Hematopoietic multipotent progenitor cell treated with erythropoietin and hydrocortisone succinate and interleukin-3 and kit ligand, for 8 days (in vitro differentiated cells): ENCODE measurements at regions not wholly inside any gene's neighbourhood (a gene's known extent, or its start where the extent isn't known, plus 50 kb on each side); places are given as distances from the start of the nearest gene placed in this dataset.

ENCODE experiments used
- DNase-seq: peaks from one replicate; pipeline ENCODE4 v3.0.0-alpha.2; 2015

DNA sequence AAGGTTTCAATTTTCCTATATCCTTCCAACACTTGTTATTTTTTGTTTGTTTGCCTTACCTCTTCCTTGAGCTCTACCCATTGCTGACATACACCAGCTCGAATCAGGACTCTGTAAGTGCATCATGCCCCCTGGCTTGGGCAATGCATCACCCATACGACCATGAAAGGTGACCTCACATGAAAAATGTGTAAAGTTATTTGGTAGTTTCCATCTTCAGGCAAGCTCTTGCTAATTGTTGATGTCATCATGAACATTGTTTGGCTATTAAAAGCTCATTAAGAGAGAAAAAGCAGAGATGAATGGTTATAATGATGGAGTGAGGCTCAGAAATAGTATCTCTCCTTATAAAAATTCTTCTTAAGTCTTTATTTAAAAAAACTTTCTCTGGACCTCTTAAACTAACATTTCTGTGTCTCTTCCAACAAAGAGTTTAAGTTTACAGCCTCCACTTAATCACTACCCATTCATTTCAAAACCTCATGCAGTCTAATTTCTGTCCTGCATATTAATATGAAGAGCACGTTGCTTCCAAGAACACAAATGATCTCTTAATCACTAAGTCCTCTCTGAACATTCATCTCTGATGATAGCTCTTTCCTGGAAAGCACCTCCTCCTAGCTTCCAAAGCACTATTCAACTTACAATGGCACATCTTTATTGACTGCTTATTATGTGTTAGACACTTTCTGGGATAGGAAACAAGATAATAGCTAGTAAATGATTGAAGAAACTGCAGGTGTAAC, 236.3 kb downstream of the NFKBIZ start:
- peak; percentile 39 for DNase-seq

GRCh38 chr3:102087236-102087635, 237.9 kb downstream of the NFKBIZ start:
- DNase-seq, result no peak

GRCh38 chr3:102089239-102089638, 239.9 kb downstream of the NFKBIZ start:
- DNase-seq, result no peak

- no peak for DNase-seq
These were observed 240.8 kb downstream of the NFKBIZ start for GRCh38 chr3:102089904-102090720.

- DNase-seq, result no peak
These were observed 241.4 kb downstream of the NFKBIZ start for GRCh38 chr3:102090721-102091045.

GRCh38 chr3:102091358-102091757, 242.0 kb downstream of the NFKBIZ start:
- no peak for DNase-seq

GRCh38 chr3:102092617-102093466, 243.5 kb downstream of the NFKBIZ start:
- no peak for DNase-seq

DNA sequence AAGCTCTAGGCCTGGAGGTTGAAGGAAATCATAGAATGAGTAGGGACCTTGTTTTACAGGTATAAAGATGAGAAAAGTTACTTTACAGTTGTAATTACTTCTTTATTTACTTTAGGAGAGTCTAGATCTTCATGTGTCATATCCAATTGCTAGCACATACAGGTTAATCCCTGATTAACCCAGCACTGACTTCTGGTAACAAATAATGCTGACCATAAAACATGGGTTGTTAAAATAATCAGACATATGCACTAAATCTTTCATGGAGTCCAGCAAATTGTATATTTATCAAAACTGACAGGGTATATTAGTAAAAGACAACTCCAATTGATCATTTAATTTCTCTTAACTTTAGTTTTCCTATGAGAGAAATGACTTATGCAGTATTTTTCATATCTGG, 245.2 kb downstream of the NFKBIZ start:
- DNase-seq, result no peak

- DNase-seq, result no peak
These were observed 246.1 kb downstream of the NFKBIZ start for GRCh38 chr3:102095383-102095782.

DNA sequence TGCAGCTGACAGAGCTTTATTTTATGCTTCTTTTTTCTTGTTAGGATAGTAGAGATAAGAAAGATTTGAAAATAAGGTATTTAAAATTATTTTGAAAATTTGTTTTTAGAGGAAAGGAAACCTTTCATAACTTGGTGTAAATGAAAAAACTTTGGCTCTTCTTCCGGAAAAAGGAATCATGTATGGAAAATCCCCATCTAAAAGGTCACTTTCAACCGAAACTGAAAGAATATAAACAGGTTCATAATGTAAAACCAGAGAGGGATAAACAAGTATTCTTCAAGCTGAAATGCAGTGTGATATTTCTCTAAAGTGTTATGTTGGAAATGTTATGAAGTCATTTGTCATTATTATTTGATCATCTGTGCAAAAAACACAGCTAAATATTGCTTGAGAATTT, 246.8 kb downstream of the NFKBIZ start:
- DNase-seq, result no peak

GRCh38 chr3:102098130-102098885, 249.0 kb downstream of the NFKBIZ start:
- DNase-seq, result no peak

DNA sequence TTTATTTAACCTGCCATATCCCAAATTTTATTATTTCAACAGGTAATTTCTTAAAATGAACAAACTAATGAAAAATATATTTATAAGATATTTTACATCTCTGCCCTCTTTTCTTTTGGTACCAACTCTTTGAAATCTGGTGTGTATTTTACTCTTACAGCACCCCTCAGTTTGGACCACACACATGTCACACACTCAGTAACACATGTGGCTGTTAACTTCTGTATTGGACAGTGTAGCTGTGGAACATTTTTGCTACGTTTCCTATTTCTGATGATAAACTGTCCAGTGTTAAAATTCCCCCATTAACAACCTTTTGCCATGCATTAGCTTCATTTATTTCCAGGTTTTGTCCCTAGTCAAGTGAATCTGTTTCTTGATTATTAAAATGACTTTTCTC, 250.6 kb downstream of the NFKBIZ start:
- DNase-seq, result no peak

DNA sequence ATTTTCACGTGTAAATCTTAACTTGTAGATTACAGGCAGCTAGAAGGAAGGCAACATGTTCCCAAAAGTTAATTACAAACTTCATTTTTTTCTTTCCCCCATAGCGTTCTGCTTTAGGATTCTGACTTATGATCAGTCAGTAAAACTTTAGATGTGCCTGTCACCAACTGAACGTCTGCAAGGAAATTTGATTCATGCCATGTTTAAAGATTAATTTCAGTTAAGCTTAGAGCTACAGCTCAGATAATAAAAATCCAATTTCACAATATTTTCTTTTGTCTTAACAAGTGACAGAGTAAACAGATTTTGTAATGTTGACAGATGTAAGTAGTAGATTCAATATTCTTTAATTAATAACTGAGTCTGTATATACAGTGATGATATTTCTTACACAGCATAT, 253.1 kb downstream of the NFKBIZ start:
- no peak for DNase-seq

GRCh38 chr3:102104033-102104432, 254.7 kb downstream of the NFKBIZ start:
- DNase-seq, result no peak

GRCh38 chr3:102105193-102105592, 255.9 kb downstream of the NFKBIZ start:
- DNase-seq, result no peak

DNA sequence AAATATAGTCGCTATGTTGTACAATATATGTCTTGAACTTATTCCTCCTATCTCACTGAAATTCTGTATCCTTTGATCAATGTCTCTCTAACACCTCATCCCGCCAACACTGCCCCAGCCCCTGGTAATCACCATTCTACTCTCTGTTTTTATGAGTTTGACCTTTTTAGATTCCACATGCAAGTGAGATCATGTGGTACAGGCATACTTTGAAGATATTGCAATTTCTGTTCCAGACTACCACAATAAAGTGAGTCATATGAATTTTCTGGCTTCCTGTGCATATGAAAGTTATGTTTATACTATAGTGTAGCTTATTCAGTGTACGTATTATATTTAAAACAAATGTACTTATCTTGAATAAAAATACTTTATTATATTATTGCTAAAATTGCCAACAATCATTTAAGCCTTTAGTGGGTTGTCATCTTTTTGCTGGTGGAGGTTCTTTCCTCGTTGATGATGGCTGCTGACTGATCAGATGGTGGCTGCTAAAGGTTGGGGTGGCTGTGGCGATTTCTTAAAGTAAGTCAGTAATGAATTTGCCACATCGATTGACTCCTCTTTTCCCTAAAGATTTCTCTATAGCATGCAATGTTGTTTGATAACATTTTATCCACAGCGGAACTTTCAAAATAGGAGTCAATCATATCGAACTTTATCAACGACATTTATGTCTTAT, 257.2 kb downstream of the NFKBIZ start:
- no peak for DNase-seq

GRCh38 chr3:102112704-102113230, 263.5 kb downstream of the NFKBIZ start:
- DNase-seq, result no peak

DNA sequence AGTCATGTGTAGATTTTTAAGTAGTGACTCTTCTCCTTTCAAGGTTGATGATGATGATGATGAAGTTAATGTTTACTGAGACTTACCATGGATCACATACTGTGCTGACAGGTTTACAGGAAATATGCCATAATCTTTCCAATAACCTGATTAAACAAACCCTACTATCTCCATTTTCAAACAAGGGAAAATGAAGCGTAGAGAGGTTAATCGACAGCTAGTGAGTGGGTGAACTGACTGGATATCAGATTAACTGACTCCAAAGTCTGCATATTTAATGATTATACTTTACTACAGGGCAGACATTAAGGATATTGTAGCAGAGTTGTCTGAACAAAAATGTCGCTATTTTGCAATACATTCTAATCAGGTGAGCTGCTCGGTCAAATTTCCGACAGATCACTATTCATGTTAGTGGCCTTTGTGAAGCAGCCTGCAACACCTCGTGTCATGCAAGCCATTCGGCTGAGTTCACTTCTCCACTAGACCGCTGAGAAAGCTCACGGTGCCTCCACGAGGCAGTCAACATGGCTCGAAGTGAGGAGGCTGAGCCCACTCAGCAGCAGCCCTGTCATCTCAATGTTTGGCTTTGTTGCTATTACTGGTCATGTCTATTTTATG, 264.2 kb downstream of the NFKBIZ start:
- no peak for DNase-seq

- DNase-seq, result no peak
These were observed 265.1 kb downstream of the NFKBIZ start for GRCh38 chr3:102114264-102114979.

DNA sequence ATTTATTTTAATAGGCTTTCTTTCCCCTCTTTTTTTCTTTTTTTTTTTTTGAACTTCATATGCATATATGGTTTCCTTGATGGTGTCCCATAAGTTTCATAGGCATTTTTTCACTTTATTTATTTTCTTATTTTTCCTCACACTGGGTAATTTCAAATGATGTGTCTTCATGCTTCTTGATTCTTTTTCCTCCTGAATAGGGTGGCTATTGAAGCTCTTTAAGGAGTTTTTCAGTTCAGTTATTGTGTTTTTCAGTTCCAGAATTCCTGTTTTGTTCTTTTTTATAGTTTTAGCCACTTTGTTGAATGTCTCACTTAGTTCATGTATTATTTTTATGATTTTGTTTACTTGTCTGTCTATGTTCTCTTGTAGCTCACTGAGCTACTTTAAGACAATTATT, 273.2 kb downstream of the NFKBIZ start:
- DNase-seq, result no peak
